ENCODE measurements at regions not wholly inside any gene's neighbourhood (a gene's known extent, or its start where the extent isn't known, plus 50 kb on each side); places are given as distances from the start of the nearest gene placed in this dataset.

GRCh38 chr13:26987486-26988013 is 184.1 kb downstream of the USP12 start:
- no peaks in the 10 kb centered on the region for H3K9me2 ChIP-seq (replicated peaks; ENCODE audit: control insufficient read depth, low read length)
- no peaks in the 10 kb centered on the region for H3F3A ChIP-seq (ENCODE audit: control insufficient read depth, insufficient read depth)
- H3K79me2 ChIP-seq (ENCODE audit: control insufficient read depth, low read length): no peaks in the 10 kb centered on the region
- H3K36me3 ChIP-seq (ENCODE audit: control insufficient read depth, low read length): no peaks in the 10 kb centered on the region
- H3K4me1 ChIP-seq (ENCODE audit: control insufficient read depth, low read length): no peaks in the 10 kb centered on the region
- H3K9me3 ChIP-seq (ENCODE audit: control insufficient read depth, insufficient read depth, low read length): no peaks in the 10 kb centered on the region
- no peak overlapping the region for H3K4me2 ChIP-seq (ENCODE audit: low read length)
- no peak for TF ChIP-seq EZH2phosphoT487 (IDR thresholded peaks at IDR 0.05; ENCODE audit: borderline replicate concordance, low read length)
- TF ChIP-seq CTCF (IDR thresholded peaks at IDR 0.05; ENCODE audit: low read depth, low read length, poor library complexity, severe bottlenecking): no peak
- H4K20me1 ChIP-seq (ENCODE audit: control insufficient read depth, insufficient read depth, low read depth, low read length): no peaks in the 10 kb centered on the region
- no peak overlapping the region for H3K27ac ChIP-seq (ENCODE audit: low read depth, low read length)
- no peak overlapping the region for H3K4me3 ChIP-seq (ENCODE audit: low read length)
- H3K27me3 ChIP-seq (ENCODE audit: control insufficient read depth, low read length): peaks cover 16% of the 10 kb centered on the region

- Histone ChIP-seq H3K9me2 (replicated peaks; ENCODE audit: control insufficient read depth, low read length) (no peaks in the 10 kb centered on the region), H3K27me3 (ENCODE audit: control insufficient read depth, low read length) (peaks cover 16% of the 10 kb centered on the region), H3K4me3 (ENCODE audit: low read length) (no peak overlapping the region), H3F3A (ENCODE audit: control insufficient read depth, insufficient read depth) (no peaks in the 10 kb centered on the region), H3K4me2 (ENCODE audit: low read length) (no peak overlapping the region), H3K79me2 (ENCODE audit: control insufficient read depth, low read length) (no peaks in the 10 kb centered on the region), H3K9me3 (ENCODE audit: control insufficient read depth, insufficient read depth, low read length) (no peaks in the 10 kb centered on the region), H3K27ac (ENCODE audit: low read depth, low read length) (no peak overlapping the region), H3K4me1 (ENCODE audit: control insufficient read depth, low read length) (no peaks in the 10 kb centered on the region), H3K36me3 (ENCODE audit: control insufficient read depth, low read length) (no peaks in the 10 kb centered on the region), H4K20me1 (ENCODE audit: control insufficient read depth, insufficient read depth, low read depth, low read length) (no peaks in the 10 kb centered on the region)
- TF ChIP-seq CTCF (IDR thresholded peaks at IDR 0.05; ENCODE audit: low read depth, low read length, poor library complexity, severe bottlenecking) (peak; percentile 82), EZH2phosphoT487 (IDR thresholded peaks at IDR 0.05; ENCODE audit: borderline replicate concordance, low read length) (no peak)
Measured at GRCh38 chr13:26985285-26985878, 186.2 kb downstream of the USP12 start.

- Histone ChIP-seq H3K4me1 (ENCODE audit: control insufficient read depth, low read length) (no peaks in the 10 kb centered on the region), H3K9me2 (replicated peaks; ENCODE audit: control insufficient read depth, low read length) (no peaks in the 10 kb centered on the region), H3K27ac (ENCODE audit: low read depth, low read length) (no peak overlapping the region), H3K4me2 (ENCODE audit: low read length) (no peak overlapping the region), H3K36me3 (ENCODE audit: control insufficient read depth, low read length) (no peaks in the 10 kb centered on the region), H3K4me3 (ENCODE audit: low read length) (no peak overlapping the region), H3K79me2 (ENCODE audit: control insufficient read depth, low read length) (no peaks in the 10 kb centered on the region), H3F3A (ENCODE audit: control insufficient read depth, insufficient read depth) (no peaks in the 10 kb centered on the region), H3K9me3 (ENCODE audit: control insufficient read depth, insufficient read depth, low read length) (no peaks in the 10 kb centered on the region), H4K20me1 (ENCODE audit: control insufficient read depth, insufficient read depth, low read depth, low read length) (no peaks in the 10 kb centered on the region), H3K27me3 (ENCODE audit: control insufficient read depth, low read length) (peaks cover 20% of the 10 kb centered on the region)
- TF ChIP-seq EZH2phosphoT487 (IDR thresholded peaks at IDR 0.05; ENCODE audit: borderline replicate concordance, low read length): no peak
- TF ChIP-seq CTCF (IDR thresholded peaks at IDR 0.05; ENCODE audit: low read depth, low read length, poor library complexity, severe bottlenecking): no peak
Measured at GRCh38 chr13:26984337-26984736, 187.3 kb downstream of the USP12 start.

All from DOHH2 (cell line).